GM12872 (cell line): ENCODE measurements at regions not wholly inside any gene's neighbourhood (a gene's known extent, or its start where the extent isn't known, plus 50 kb on each side); places are given as distances from the start of the nearest gene placed in this dataset.

Source experiments
- TF ChIP-seq, protein P1 (sequence below): IDR thresholded peaks from 3 replicates; pipeline ENCODE4 v1.5.1; 2011; ENCODE audit warnings: low read depth, mild to moderate bottlenecking, low read length, moderate library complexity; ENCODE audit not compliant: insufficient read depth

GRCh38 chr1:106861110-106861509, 195.4 kb upstream of the PRMT6 start:
- TF ChIP-seq, protein P1, sequence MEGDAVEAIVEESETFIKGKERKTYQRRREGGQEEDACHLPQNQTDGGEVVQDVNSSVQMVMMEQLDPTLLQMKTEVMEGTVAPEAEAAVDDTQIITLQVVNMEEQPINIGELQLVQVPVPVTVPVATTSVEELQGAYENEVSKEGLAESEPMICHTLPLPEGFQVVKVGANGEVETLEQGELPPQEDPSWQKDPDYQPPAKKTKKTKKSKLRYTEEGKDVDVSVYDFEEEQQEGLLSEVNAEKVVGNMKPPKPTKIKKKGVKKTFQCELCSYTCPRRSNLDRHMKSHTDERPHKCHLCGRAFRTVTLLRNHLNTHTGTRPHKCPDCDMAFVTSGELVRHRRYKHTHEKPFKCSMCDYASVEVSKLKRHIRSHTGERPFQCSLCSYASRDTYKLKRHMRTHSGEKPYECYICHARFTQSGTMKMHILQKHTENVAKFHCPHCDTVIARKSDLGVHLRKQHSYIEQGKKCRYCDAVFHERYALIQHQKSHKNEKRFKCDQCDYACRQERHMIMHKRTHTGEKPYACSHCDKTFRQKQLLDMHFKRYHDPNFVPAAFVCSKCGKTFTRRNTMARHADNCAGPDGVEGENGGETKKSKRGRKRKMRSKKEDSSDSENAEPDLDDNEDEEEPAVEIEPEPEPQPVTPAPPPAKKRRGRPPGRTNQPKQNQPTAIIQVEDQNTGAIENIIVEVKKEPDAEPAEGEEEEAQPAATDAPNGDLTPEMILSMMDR = no peak

- TF ChIP-seq, protein P1 = no peak
These were observed 187.6 kb upstream of the PRMT6 start for GRCh38 chr1:106868828-106869227.

DNA sequence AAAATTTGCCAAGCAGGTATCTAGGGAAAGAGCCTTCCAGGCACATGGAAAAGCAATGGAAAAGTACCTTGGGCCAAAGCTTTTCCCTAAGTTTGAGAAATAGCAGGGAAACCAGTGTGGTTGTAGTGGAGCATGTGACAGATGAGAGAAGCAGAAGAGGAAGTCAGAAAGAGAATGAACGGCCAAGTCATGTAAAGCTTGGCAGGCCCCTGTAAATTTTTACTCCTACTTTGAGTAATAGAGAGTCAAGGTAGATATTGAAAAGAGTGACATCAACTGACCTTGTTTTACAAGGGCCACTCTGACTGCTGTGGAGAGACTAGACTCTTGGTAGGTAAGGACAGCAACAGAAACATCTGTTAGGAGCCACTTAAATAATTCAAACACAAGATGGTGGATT, 180.9 kb upstream of the PRMT6 start:
- TF ChIP-seq, protein P1 = no peak

DNA sequence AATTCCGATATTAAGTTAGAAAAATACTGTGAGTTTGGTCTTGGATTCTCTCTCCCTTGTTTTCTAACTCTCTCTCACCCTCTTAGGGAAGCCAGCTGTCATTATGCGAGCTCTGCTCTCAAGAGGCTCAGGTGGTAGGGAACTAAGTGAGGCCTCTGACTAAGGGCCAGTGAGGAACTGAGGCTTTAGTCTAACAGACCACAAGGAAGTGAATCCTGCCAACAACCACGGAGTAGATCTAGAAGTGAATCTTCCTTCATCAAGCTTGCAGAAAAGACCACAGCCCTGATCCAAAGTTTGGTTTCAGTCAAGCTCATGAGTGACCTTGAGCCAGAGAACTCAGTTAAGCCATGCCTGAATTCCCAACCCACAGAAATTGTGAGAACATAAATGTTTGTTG, 180.1 kb upstream of the PRMT6 start:
- TF ChIP-seq, protein P1 = no peak

DNA sequence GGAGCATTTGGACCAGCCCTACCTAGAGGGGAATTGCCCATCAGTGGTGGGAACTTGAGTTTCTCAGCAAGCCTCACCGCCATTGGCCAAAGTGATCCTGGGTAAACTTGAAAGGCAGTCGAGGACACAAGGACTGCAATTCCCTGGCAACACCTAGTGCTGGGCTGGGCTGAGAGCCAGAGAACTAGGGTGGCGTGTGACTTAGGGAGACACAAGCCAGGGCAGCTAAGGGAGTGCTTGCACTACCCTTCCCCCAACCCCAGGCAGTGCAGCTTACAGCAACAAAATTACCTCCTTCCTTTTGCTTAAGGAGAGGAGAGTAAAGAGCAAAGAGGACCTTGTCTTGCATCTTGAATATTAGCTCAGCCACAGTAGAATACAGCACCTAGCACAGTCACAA, 176.9 kb upstream of the PRMT6 start:
- TF ChIP-seq, protein P1 = no peak

- TF ChIP-seq, protein P1 = no peak
These were observed 176.2 kb upstream of the PRMT6 start for GRCh38 chr1:106880226-106880625.

DNA sequence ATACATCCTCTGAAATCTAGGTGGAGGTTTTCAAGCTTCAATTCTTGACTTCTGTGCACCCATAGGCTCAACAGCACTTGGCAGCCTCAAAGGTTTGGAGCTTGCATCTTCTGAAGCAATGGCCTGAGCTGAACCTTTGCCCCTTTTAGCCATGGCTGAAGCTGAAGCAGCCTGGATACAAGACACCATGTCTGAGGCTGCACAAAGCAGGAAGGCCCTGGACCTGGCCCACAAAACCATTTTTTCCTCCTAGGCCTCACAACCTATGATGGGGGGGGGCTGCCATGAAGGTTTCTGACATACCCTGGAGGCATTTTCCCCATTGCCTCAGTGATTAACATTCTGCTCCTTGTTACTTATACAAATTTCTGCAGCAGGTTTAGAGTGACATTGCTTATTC, 173.3 kb upstream of the PRMT6 start:
- TF ChIP-seq, protein P1 = no peak

GRCh38 chr1:106889059-106889458, 167.4 kb upstream of the PRMT6 start:
- TF ChIP-seq, protein P1 = no peak
